Left hindlimb (tissue), 1 donor: ENCODE measurements at regions not wholly inside any gene's neighbourhood (a gene's known extent, or its start where the extent isn't known, plus 50 kb on each side); places are given as distances from the start of the nearest gene placed in this dataset.
"Not testable (repeated sequence)": the region's sequence is repeated elsewhere in the genome, so short reads cannot be mapped to it uniquely, and the experiment has no call there.

Experiments used
- DNase-seq: peaks from one replicate; pipeline ENCODE4 v3.0.0-alpha.2; 2018

DNA sequence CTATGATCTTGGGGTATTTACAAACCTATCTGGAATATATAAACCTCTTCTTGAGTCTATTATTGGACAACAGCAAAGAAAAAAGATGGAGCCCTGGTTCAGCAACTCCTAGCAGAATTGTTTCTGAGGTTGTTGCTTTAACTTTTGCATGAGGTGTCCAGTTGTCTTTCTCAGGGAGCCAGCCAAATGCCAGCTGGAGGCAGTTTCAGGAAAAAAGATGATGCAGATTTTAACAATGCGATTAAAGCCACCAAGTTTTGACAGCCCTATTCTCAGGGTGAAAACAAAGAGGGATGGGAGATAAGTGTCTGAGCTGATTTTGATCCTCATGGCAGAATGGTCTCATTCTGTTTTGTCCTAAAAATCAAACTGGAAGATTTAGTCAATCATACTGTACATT, 181.6 kb upstream of the RASGRP1 start:
- no peak for DNase-seq

DNA sequence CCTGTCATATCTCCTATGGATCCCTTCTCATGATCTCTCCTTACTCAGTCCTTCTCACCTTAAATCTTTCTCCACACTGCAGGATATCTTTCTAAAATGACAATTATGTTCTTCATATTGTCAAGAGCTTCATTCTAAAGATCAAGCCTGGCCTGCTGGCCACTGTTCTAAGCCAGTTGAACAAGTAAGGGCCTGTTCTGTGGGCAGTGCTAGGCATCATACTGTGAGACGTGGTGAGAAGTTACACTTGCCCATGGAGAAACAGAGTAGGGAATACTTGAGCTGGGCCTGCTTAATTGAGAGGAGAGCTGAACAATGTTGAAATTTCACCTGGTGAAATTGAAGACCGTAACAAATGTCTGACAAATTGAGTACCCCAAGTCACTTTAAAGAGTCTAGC, 184.1 kb upstream of the RASGRP1 start:
- DNase-seq: no peak

DNA sequence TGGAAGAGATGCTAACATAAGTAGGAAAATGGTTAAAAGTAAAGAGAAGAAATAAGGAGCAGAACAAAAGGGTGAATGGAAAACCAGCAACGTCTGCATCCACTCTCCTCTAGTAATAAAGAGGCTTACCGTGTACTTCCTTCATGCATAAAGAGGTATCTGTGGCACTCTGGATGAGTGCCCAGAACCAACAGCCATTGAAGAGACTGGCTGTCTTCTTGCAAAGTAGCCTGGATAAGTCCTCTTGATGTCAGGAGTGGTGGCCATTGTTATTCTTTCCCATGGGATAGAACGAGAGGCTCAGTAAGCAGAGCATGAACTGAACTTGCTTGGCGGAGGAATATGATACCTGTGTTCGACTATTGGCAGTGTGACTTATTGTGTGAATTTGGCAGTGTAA, 186.2 kb upstream of the RASGRP1 start:
- no peak for DNase-seq

DNA sequence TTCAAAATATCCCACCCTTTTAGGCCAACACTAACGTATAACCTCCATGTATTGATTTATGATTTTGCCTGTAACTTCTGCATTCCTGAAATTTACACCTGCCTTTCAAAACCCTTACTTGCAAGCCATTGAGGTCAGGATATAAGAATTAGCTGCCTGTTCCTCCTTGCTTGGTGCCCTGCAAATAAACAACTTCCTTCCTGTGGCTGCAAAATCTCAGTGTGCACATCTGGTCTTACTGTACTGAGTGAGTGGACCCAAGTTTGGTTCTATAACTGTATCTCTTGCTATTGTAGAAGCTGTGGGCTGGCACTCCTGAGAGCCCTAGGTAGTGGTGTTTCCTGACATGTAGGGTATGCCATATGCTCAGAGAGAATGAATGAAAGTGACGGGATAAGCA, 191.1 kb upstream of the RASGRP1 start:
- DNase-seq: no peak

DNA sequence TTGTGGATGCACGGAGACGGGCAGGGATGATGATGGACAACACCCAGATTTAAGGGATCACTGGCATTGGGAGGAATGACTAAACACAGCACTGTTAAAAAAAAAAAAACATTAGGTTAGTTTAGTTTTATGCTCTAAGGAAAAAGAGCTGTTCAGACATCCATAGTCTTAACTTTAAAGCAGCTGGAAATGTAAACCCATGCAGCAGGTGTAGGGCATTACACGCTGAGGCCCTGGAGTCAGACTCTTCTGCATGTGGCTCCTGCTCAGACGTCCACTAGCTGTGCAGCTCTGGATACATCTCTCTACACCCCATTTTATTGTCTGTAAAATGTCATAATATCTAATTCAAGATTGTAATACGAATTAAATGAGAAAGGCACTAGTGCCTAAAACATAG, 191.8 kb upstream of the RASGRP1 start:
- DNase-seq: no peak

DNA sequence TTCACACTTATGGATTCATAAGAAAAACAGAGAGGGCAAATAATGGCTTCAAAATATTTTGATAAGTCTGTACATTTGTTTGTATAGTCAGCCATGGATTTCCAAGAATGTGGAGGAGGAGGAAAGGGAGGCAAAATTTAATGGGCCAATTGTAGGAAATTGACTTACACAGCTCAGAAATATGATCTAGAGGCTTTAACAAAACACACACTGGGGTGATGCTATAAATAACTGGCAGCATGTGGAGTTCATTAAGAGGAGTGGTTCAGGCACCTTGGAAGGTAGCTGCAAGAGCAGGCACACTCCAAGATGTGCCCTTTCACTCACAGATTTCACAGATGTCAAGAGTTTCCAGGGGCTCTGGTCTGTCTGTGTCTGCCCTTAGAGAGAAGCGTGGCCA, 193.4 kb upstream of the RASGRP1 start:
- DNase-seq: peak; percentile 55

DNA sequence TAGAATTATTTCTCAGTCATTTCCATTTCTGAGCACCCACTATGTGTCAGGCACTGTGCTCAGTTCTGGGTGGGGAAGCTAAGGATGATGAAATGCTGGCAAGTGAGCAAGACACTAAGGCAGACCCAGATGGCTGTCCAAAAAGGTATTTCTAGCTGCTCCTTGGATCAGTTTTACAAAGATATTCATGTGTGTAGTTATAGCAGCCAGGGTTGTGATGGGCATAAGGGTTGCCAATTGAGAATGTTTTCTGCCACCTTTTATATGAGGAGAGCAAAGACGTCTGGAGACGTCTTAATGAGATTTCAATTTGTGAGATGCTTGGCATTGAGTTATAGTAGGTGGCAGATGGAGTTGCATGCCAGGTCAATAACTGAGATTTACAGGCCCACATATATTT, 197.1 kb upstream of the RASGRP1 start:
- DNase-seq: no peak

DNA sequence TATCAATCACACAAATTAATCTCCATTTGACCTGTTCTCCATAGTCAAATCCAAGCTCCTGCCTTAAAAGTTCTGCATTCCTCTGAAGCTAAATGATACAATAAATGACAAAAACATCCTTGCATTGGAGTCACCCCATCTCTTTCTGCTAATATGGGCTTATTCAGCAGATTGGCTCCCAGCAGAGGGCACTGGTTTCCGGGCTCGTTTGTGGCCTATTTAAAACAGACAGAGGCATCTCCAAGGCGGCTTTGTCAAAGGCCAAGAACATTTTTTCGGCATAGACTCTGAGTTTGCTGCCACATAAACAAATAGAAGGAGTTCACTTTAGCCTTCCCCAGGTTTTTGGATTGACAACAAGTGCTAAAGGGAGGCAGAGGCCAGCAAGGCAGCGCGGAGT, 204.4 kb upstream of the RASGRP1 start:
- DNase-seq: peak; percentile 39

DNA sequence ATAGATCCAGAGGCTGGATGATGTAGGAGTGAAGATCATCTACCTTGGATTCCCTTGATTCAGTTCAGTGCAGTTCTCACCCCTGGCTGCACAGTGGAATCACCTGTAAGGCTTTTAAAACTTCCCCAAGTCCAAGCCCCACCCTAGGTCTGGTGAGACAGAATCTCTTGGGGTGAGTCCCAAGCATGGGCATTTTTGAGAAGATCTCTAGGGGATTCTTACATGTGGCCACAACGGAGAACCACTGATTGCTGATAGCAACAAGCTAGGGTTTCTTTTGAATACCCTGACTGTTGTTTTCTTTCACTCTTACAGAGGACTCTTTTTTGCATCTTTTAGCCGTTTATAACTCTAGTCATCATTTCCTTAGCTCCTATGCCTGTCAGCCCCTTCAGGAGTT, 204.9 kb upstream of the RASGRP1 start:
- DNase-seq: no peak

DNA sequence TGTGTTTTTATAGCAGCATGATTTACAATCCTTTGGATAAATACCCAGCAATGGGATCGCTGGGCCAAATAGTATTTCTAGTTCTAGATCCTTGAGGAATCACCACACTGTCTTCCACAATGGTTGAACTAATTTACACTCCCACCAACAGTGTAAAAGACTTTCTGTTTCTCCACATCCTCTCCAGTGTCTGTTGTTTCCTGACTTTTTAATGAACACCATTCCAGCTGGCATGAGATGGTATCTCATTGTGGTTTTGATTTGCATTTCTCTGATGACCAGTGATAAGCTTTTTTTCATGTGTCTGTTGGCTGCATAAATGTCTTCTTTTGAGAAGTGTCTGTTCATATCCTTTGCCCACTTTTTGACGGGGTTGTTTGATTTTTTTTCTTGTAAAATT, 209.5 kb upstream of the RASGRP1 start:
- not testable (repeated sequence) for DNase-seq

DNA sequence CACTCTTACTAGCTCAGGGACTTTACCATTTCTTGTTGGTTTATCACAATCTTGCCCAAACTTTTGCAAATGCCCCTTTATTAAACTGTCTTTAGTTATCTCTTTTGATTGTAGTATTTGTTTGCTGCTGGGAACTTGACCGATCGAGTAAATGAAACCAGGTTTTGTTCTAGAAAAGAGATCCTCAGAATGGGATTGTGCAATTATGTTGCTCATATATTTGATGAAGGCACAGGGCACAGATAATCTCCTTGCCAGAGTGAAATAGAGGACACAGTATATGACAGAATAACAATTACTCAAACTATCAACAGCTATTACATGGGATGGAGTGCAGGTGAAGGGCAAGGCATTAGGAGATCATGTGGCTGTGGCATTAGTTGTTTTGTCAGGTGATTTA, 216.6 kb upstream of the RASGRP1 start:
- no peak for DNase-seq

DNA sequence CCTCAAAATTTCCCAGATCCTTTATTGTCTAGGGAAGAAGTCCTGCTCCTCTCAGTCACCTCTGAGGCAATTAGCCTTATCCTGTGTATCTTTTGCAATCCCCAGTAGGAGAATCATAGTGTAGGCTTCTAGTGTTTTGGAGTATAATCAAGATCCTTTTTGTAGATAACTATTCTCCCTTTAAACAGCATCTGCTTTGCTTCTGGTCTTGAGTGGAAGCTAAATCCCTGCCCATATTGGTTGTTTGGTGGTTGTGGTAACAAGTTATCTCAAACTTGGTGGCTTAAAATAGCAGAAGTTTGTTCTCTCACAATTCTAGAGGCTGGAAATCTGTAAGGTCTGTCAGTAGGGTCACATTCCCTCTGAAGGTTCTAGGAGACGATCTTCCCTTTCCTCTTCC, 217.5 kb upstream of the RASGRP1 start:
- no peak for DNase-seq

DNA sequence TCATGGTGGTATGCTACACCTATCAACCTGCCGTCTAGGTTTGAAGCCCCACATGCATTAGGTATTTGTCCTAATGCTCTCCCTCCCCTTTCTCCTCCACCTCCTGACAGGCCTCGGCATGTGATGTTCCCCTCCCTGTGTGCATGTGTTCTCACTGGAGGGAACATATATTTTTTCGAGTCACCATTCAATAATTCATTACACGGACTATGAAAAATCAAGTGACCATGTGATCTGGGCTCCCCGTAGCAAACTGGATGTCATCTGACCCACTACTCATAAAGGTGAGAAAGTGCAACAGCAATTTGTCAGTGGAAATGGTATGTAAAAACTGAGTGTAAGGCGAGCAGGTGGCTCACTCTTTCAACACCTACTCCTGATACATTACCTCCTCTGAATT, 224.3 kb upstream of the RASGRP1 start:
- no peak for DNase-seq

DNA sequence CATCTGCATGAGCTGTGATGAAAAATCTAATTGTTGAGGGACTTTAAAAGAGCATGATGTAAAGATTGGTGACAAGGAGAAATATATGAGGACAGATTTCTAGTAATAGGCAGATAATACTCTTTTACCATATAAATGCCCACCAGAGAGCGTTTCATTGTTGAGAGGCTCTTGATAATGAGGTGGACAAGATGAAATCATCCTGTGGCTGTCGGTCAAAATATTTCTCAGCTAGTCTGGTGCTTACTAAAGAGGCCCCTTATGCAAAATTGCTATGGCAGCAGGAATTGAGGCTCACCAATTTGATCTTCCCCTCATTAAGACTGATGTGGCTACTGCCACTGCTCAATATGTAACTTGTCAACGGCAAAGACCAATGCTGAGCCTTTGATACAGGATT, 225.0 kb upstream of the RASGRP1 start:
- no peak for DNase-seq

DNA sequence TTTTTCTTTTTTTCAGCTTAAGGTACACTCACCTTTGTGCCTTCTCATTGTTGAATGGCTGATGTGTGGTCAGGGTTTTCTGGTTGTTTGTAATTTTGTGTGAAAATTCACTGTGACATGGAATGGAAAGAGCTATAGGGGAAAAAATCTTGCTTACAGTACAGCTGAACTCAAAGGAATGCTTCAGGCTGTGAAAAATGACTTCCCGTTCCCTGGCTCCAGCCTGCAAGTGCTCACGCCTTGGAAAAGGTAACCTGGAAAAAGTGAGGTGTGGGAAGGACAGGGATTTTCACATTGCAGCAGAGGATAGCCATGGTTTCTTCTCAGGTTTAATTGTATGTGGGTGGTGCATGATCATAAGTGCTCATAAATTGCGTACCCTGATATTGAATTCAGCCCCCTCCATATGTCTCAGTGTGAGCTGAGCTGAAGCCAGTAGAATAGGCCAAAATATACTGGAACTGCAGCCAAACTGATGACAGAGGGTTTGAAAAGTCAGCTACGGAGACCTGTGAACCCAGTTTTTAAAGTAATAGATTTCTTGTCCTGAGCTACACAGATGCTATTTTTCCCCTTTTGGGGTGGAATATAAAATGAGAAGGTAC, 228.7 kb upstream of the RASGRP1 start:
- peak; percentile 41 for DNase-seq

DNA sequence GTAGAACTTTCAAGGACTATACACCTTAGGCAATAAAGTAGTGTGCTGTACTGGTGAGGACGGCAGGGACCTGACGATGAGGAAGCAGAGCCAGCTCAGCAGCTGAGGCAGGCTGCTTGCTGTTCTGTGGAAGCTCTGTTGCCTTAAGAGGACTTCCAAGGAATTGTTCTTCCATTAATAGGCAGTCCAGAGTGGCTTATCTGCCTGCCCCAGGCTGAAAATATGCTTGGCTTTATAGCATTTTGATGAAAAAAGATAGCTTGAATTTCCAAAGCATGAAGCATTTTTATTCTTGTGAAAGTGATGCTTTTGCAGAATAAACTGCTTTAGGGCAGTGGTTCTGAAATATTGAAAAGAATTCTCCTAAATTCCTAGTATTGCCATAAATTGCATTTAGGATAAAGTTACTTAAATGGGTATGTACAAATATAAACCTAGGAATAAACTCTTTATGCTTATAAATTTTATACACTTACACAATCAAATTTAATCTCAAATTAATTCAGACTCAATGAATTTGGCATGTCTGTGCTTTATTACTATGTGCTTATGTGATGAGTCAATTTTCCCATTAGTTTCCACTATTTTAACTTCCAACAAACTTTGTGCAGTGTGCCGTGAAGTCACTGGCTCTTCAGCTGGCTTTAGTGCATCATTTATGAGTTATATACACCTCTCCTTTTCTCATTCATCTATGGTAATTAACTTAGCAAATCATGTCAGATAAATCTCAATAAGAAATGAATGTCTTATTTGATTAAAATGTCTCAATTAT, 231.0 kb upstream of the RASGRP1 start:
- no peak for DNase-seq

DNA sequence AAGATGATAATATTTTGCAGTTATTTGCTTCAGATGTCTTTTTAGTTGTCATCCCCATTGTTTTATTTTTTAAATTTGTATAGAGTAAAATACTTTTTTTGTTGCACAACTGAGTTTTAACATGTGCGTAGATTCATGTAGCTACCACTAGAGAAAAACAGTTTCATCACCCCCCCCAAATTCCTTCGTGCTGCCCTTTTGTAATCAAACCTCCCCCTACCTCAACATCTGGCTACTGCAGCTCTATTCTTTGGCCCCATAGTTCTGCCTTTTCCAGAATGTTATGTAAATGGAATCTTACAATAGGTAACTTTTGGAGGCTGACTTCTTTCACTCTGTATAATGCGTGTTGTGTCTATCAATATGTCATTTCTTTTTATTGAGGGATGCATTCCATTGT, 232.0 kb upstream of the RASGRP1 start:
- no peak for DNase-seq

DNA sequence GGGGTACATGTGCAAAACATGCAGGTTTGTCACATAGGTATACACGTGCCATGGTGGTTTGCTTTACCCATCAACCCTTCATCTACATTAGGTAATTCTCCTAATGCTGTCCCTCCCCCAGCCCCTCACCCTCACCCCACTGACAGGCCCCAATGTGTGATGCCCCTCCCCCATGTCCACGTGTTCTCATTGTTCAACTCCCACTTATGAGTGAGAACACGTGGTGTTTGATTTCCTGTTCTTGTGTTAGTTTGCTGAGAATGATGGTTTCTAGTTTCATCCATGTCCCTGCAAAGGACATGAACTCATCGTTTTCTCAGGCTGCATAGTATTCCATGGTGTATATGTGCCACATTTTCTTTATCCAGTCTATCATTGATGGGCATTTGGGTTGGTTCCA, 232.9 kb upstream of the RASGRP1 start:
- not testable (repeated sequence) for DNase-seq

DNA sequence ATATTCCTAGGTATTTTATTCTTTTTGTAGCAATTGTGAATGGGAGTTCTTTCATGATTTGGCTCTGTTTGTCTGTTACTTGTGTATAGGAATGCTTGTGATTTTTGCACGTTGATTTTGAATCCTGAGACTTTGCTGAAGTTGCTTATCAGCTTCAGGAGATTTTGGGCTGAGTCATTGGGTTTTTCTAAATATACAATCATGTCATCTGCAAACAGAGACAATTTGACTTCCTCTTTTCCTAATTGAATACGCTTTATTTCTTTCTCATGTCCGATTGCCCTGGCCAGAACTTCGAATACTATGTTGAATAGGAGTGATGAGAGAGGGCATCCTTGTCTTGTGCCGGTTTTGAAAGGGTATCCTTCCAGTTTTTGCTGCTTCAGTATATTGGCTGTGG, 234.6 kb upstream of the RASGRP1 start:
- DNase-seq: not testable (repeated sequence)

DNA sequence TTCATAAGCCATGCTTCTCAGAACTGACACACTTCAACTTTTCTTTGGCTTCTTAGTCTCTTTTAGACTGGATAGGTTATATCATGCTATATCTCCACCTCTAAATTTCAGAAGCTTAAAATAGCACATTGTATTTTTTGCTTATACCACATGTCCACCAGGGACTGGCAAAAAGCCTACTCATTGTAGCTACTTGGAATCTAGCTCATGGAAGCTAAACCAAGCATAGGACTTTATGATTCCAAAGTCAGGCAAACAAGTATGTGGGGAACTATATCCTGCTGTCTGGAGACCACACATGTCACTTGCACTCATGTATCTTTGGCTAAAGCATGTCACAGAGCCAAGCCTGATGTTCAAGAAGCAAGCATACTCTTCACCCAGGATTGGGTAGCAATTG, 245.0 kb upstream of the RASGRP1 start:
- DNase-seq: no peak

DNA sequence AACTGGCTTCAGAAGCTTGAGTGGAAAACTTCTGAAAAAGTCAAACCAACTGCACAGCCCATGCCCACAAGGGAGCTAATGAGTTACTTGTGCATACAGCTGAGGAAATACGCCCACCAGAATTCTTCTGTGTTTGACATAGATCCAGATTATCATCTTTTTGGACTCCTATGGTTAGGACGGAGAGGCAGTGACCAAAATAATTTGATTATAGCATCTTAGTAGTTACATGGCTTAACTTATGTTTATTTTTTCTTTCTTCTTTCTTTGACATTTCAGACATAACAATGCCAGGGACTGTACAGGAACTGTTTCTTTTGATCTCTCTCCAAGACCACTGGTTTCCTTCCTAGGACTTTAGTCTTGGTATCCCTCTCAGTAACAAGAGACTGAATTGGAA, 246.1 kb upstream of the RASGRP1 start:
- DNase-seq: no peak

DNA sequence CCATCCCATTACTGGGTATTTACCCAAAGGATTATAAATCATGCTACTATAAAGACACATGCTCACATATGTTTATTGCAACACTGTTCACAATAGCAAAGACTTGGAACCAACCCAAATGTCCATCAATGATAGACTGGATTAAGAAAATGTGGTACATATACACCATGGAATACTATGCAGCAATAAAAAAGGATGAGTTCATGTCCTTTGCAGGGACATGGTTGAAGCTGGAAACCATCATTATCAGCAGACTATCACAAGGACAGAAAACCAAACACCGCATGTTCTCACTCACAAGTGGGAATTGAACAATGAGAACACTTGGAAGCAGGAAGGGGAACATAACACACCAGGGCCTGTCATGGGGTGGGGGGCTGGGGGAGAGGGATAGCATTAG, 249.6 kb upstream of the RASGRP1 start:
- not testable (repeated sequence) for DNase-seq

DNA sequence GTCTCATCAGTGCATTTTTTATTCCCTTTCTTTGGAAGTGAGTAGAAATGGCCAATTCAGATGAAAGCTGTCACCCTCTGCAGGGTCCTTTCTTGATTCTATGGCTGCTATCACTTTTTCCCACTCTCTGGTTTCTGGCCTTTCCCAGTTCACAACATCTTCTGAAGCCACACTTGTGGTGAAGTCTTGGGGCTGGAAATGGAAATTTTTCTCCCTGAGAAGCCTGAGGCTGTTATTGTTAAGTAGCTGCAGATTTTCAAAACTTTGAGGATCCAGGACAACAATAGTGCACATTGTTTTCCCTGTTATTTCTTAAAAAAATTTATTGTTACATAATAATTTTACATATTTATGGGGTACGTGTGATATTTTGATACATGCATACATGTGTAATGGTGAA, 250.3 kb upstream of the RASGRP1 start:
- DNase-seq: no peak

DNA sequence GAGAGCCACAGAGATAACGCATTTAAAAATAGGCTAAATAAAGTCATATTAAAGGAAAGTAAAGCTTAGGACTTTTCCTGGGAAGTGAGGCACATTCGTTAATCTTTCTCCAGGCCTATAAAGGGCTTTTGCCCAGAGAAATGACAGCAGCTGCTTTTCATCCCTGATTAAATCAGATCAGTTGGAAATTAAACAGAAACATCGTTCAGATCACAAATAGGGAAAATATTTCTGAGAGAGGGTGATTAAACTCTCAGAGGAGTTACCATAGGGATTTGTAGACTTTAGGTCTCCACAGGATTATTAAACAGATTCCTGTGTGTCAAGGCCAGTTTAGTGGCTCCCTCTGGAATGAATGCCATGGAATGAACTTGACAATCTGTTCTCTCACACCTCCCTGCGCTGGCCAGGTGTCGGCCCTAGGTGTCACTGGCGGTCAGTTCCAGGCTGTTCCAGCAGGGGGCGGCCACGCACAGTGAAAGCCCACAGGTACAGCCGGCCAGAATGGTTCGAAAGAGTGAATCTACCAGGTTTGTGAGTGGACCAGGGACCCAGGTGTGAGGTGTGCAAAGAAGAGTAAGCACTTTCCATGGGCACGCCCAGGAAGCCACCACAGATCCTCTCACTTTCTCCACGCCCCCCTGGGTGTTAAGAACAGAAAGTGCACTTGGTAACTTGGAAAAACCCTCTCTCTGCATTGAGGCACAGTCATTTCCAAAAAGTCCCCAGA, 253.0 kb upstream of the RASGRP1 start:
- DNase-seq: peak; percentile 86
